Liver (tissue), 8 donors: ENCODE measurements at regions not wholly inside any gene's neighbourhood (a gene's known extent, or its start where the extent isn't known, plus 50 kb on each side); places are given as distances from the start of the nearest gene placed in this dataset.

Source experiments
- DNase-seq: peaks from one replicate; pipeline ENCODE4 v3.0.0-alpha.2; 2017; ENCODE audit warnings: low spot score
- H3K27ac ChIP-seq, 2 donors: one replicate each; pipeline ENCODE4 v1.7.0; 2013; ENCODE audit warnings: inconsistent platforms in 2 of 2, low read length in 2 of 2, control low read depth in 1 of 2, low read depth in 1 of 2, mild to moderate bottlenecking in 1 of 2
- H3K27me3 ChIP-seq, 4 donors: one replicate each; pipeline versions ENCODE4 v1.6.1 to v1.7.0; 2013; ENCODE audit warnings: low read length in 3 of 4, inconsistent platforms in 1 of 4, mild to moderate bottlenecking in 1 of 4, moderate library complexity in 1 of 4; ENCODE audit not compliant: control insufficient read depth in 4 of 4, insufficient read depth in 4 of 4
- H3K36me3 ChIP-seq, 4 donors: one replicate each; pipeline versions ENCODE4 v1.6.1 to v1.7.0; 2013; ENCODE audit warnings: low read length in 3 of 4, mild to moderate bottlenecking in 3 of 4, low read depth in 1 of 4, moderate library complexity in 1 of 4; ENCODE audit not compliant: control insufficient read depth in 4 of 4, insufficient read depth in 3 of 4
- H3K4me1 ChIP-seq, 4 donors: one replicate each; pipeline versions ENCODE4 v1.6.1 to v1.7.0; 2013; ENCODE audit warnings: low read length in 3 of 4, mild to moderate bottlenecking in 3 of 4, moderate library complexity in 1 of 4; ENCODE audit not compliant: control insufficient read depth in 4 of 4, insufficient read depth in 4 of 4
- H3K4me3 ChIP-seq, 3 donors: one replicate each; pipeline versions ENCODE4 v1.6.1 to v1.7.0; 2013; ENCODE audit warnings: low read length in 3 of 3, control low read depth in 1 of 3, low read depth in 1 of 3, mild to moderate bottlenecking in 1 of 3
- H3K9ac ChIP-seq, 2 donors: one replicate each; pipeline ENCODE4 v1.7.0; 2013; ENCODE audit warnings: low read length in 2 of 2, mild to moderate bottlenecking in 2 of 2, moderate library complexity in 2 of 2, control low read depth in 1 of 2, low read depth in 1 of 2
- H3K9me3 ChIP-seq, 4 donors: one replicate each; pipeline versions ENCODE4 v1.6.1 to v1.7.0; 2013; ENCODE audit warnings: low read length in 3 of 4; ENCODE audit not compliant: control insufficient read depth in 4 of 4
- CTCF ChIP-seq: fragments of 150-350 bp; IDR thresholded peaks from 2 replicates; pipeline ENCODE4 v1.5.1; 2017; ENCODE audit warnings: improper control_type of control experiment, low read depth, low read length; ENCODE audit not compliant: missing input control
- EGR1 ChIP-seq, 2 donors: IDR thresholded peaks; 2 replicates each; pipeline ENCODE4 v1.6.1; 2016 to 2018; ENCODE audit warnings: antibody characterized with exemption in 2 of 2, low read depth in 2 of 2
- FOXA1 ChIP-seq: IDR thresholded peaks from 2 replicates; pipeline ENCODE4 v1.6.1; 2016; ENCODE audit warnings: antibody characterized with exemption
- FOXA2 ChIP-seq: IDR thresholded peaks from 2 replicates; pipeline ENCODE4 v1.6.1; 2016; ENCODE audit warnings: antibody characterized with exemption
- HNF4A ChIP-seq, 2 donors: conservative IDR thresholded peaks; 2 replicates each; pipeline ENCODE4 v1.6.1; 2016; ENCODE audit warnings: antibody characterized with exemption in 2 of 2, mild to moderate bottlenecking in 2 of 2
- HNF4G ChIP-seq: IDR thresholded peaks from 2 replicates; pipeline ENCODE4 v1.6.1; 2016; ENCODE audit warnings: antibody characterized with exemption
- JUND ChIP-seq, 2 donors: IDR thresholded peaks; 2 replicates each; pipeline ENCODE4 v1.6.1; 2016; ENCODE audit warnings: antibody characterized with exemption in 2 of 2
- MAX ChIP-seq: IDR thresholded peaks from 2 replicates; pipeline ENCODE4 v1.6.1; 2016; ENCODE audit warnings: antibody characterized with exemption
- NR2F2 ChIP-seq: IDR thresholded peaks from 2 replicates; pipeline ENCODE4 v1.6.1; 2016; ENCODE audit warnings: antibody characterized with exemption
- RAD21 ChIP-seq, 2 donors: IDR thresholded peaks; 2 replicates each; pipeline ENCODE4 v1.6.1; 2016; ENCODE audit warnings: antibody characterized with exemption in 2 of 2, mild to moderate bottlenecking in 2 of 2
- REST ChIP-seq: IDR thresholded peaks from 2 replicates; pipeline ENCODE4 v1.6.1; 2016; ENCODE audit warnings: antibody characterized with exemption, mild to moderate bottlenecking
- RXRA ChIP-seq, 2 donors: IDR thresholded peaks; 2 replicates each; pipeline ENCODE4 v1.6.1; 2017 to 2018; ENCODE audit warnings: antibody characterized with exemption in 2 of 2, mild to moderate bottlenecking in 1 of 2
- SP1 ChIP-seq: IDR thresholded peaks from 2 replicates; pipeline ENCODE4 v1.6.1; 2018; ENCODE audit warnings: antibody characterized with exemption, mild to moderate bottlenecking
- TAF1 ChIP-seq: conservative IDR thresholded peaks from 2 replicates; pipeline ENCODE4 v1.6.1; 2016; ENCODE audit warnings: antibody characterized with exemption, mild to moderate bottlenecking
- YY1 ChIP-seq: IDR thresholded peaks from 2 replicates; pipeline ENCODE4 v1.6.1; 2016; ENCODE audit warnings: antibody characterized with exemption, mild to moderate bottlenecking
- WGBS: extraction: QIAGEN DNeasy Blood & Tissue Kit; methylation state at CpG from one replicate; pipeline ENCODE4 v1.1.7; 2013; 5-methylcytosine and 5-hydroxymethylcytosine counted together
- TF ChIP-seq, protein P1 (sequence below): IDR thresholded peaks from 2 replicates; pipeline ENCODE4 v1.6.1; 2016; ENCODE audit warnings: antibody characterized with exemption
- TF ChIP-seq, protein P2 (sequence below): IDR thresholded peaks from 2 replicates; pipeline ENCODE4 v1.6.1; 2016; ENCODE audit warnings: antibody characterized with exemption
- donor health status: healthy.
- donor health status: healthy.
- donor health status: healthy.
- donor health status: healthy.
- donor health status: healthy.

GRCh38 chr19:28152195-28152594, 1060.8 kb downstream of the UQCRFS1 start:
- TF ChIP-seq, protein P1, sequence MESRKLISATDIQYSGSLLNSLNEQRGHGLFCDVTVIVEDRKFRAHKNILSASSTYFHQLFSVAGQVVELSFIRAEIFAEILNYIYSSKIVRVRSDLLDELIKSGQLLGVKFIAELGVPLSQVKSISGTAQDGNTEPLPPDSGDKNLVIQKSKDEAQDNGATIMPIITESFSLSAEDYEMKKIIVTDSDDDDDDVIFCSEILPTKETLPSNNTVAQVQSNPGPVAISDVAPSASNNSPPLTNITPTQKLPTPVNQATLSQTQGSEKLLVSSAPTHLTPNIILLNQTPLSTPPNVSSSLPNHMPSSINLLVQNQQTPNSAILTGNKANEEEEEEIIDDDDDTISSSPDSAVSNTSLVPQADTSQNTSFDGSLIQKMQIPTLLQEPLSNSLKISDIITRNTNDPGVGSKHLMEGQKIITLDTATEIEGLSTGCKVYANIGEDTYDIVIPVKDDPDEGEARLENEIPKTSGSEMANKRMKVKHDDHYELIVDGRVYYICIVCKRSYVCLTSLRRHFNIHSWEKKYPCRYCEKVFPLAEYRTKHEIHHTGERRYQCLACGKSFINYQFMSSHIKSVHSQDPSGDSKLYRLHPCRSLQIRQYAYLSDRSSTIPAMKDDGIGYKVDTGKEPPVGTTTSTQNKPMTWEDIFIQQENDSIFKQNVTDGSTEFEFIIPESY, result no peak
- TF ChIP-seq HNF4A (conservative IDR thresholded peaks at IDR 0.05) (no peak), TAF1 (no peak), JUND (IDR thresholded peaks at IDR 0.05) (no peak), HNF4G (no peak), REST (no peak), FOXA2 (no peak), RXRA (IDR thresholded peaks at IDR 0.05) (no peak), MAX (no peak)
- TF ChIP-seq, protein P2, sequence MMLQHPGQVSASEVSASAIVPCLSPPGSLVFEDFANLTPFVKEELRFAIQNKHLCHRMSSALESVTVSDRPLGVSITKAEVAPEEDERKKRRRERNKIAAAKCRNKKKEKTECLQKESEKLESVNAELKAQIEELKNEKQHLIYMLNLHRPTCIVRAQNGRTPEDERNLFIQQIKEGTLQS, result no peak
- peaks cover 0 to 5% (median 0%) of the 10 kb centered on the region in 4 donors for H3K9me3 ChIP-seq
- H3K27ac ChIP-seq, result no peak overlapping the region
- no peak overlapping the region for H3K4me3 ChIP-seq
- WGBS, result 79% methylated on average over 5 of the region's 5 CpGs
- no peak overlapping the region for H3K9ac ChIP-seq
- H3K27me3 ChIP-seq, result peaks cover 0 to 4% (median 0%) of the 10 kb centered on the region in 4 donors
- DNase-seq, result no peak
- H3K4me1 ChIP-seq, result no peaks in the 10 kb centered on the region
- H3K36me3 ChIP-seq, result no peaks in the 10 kb centered on the region

DNA sequence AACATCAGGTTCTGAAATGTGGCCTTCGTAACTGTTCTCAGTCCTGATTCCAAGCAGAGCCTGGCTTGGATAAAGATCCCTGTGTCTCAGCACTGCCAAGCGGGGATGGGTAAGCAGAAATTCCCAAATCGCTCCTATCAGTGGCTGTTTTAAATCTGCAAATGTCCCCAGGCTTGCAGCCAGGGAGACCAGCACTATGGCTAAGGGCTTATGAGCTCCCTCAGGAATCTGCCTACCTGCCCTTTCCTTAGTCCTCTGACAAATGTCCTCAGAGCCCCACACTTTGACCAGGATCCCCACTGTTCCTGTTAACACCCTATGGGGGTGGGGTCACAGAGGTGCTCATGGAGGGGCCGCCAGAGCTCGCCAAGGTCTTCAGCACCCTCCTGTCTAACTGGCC, 1062.8 kb downstream of the UQCRFS1 start:
- peaks cover 0 to 4% (median 2%) of the 10 kb centered on the region in 4 donors for H3K27me3 ChIP-seq
- H3K4me3 ChIP-seq, result no peak overlapping the region
- no peaks in the 10 kb centered on the region for H3K36me3 ChIP-seq
- no peak overlapping the region for H3K27ac ChIP-seq
- no peaks in the 10 kb centered on the region for H3K4me1 ChIP-seq
- WGBS, result 66% methylated on average over 5 of the region's 5 CpGs
- H3K9ac ChIP-seq, result no peak overlapping the region
- TF ChIP-seq TAF1 (no peak), JUND (IDR thresholded peaks at IDR 0.05) (no peak), RAD21 (IDR thresholded peaks at IDR 0.05) (no peak), CTCF (no peak), HNF4A (conservative IDR thresholded peaks at IDR 0.05) (no peak), MAX (no peak), HNF4G (no peak), REST (no peak), RXRA (IDR thresholded peaks at IDR 0.05) (no peak), FOXA1 (no peak), YY1 (no peak), EGR1 (IDR thresholded peaks at IDR 0.05; ENCODE audit: low read depth in 2 of 2) (no peak), SP1 (no peak), NR2F2 (no peak)
- TF ChIP-seq, protein P1, result no peak
- TF ChIP-seq, protein P2, result no peak
- DNase-seq, result no peak
- no peaks in the 10 kb centered on the region for H3K9me3 ChIP-seq
